HCT116 (cell line): ENCODE measurements at regions not wholly inside any gene's neighbourhood (a gene's known extent, or its start where the extent isn't known, plus 50 kb on each side); places are given as distances from the start of the nearest gene placed in this dataset.

ENCODE experiments used
- ATAC-seq: fragments of 200-7000 bp; cut with Tn5 transposase; 2 replicates; pipeline ENCODE4 v1.9.1; 2020; ENCODE audit warnings: mild to moderate bottlenecking, moderate library complexity
- BruUV-seq: library from RNA; stranded (reverse); fragments of 400-500 nt; replicated peaks from 2 replicates; lab custom pipeline; 2021; lab: Mats Ljungman, UMichigan
- CTCF ChIA-PET: fragments of 300-600 bp; sonication (Branson Sonifier 250); formaldehyde crosslinking; loops from one replicate; lab custom pipeline; 2021; ENCODE audit warnings: antibody characterized with exemption; lab: Charles Lee
- POLR2A ChIA-PET: fragments of 300-600, 350-600 bp; sonication (Branson Sonifier 250); formaldehyde crosslinking; loops from one replicate; lab custom pipeline; 2021; ENCODE audit warnings: antibody characterized with exemption; lab: Charles Lee
- RAD21 ChIA-PET, 2 experiments: fragments of 300-600 bp; sonication (Branson Sonifier 250); formaldehyde crosslinking; loops; one replicate each; lab custom pipeline; 2023; ENCODE audit warnings: low total read pairs in 2 of 2; ENCODE audit not compliant: uncharacterized antibody in 2 of 2, unreplicated experiment in 2 of 2, low non-redundant PET in 1 of 2; lab: Charles Lee
- DNase-seq: peaks from one replicate; pipeline ENCODE4 v3.0.0-alpha.2; 2010; ENCODE audit warnings: low read depth, low spot score
- H2AFZ ChIP-seq: fragments of 200-600 bp; shearing (Covaris generic), sonication (generic); 2 replicates; pipeline ENCODE4 v1.6.1; 2017; ENCODE audit warnings: low read depth, mixed run types, mixed read lengths, antibody characterized with exemption, low read length; ENCODE audit not compliant: poor library complexity, severe bottlenecking
- H3K27ac ChIP-seq: 2 replicates; pipeline ENCODE4 v1.5.1; 2012; ENCODE audit warnings: low read depth, low read length
- H3K27me3 ChIP-seq: fragments of 200-600 bp; sonication (generic); 2 replicates; pipeline ENCODE4 v1.6.1; 2016; ENCODE audit warnings: mixed run types, low read length, mixed read lengths; ENCODE audit not compliant: insufficient read depth
- H3K36me3 ChIP-seq, 2 experiments: fragments of 200-500 bp in 1 of 2; fragments of 200-600 bp in 1 of 2; sonication (Bioruptor generic) in 1 of 2; sonication (generic) in 1 of 2; 2 replicates each; pipeline versions ENCODE4 v1.5.1 to v1.6.1; 2014 to 2016; ENCODE audit warnings: low read length in 2 of 2, inconsistent platforms in 1 of 2, mixed read lengths in 1 of 2, mixed run types in 1 of 2; ENCODE audit not compliant: insufficient read depth in 2 of 2, control insufficient read depth in 1 of 2
- H3K4me1 ChIP-seq, 2 experiments: fragments of 200-600 bp in 1 of 2; sonication (generic) in 1 of 2; 2 replicates each; pipeline versions ENCODE4 v1.5.1 to v1.6.1; 2012 to 2017; ENCODE audit warnings: low read length in 2 of 2, inconsistent platforms in 1 of 2, mild to moderate bottlenecking in 1 of 2, mixed read lengths in 1 of 2, mixed run types in 1 of 2, moderate library complexity in 1 of 2; ENCODE audit not compliant: insufficient read depth in 2 of 2, control insufficient read depth in 1 of 2
- H3K4me2 ChIP-seq: fragments of 200-600 bp; sonication (generic); 2 replicates; pipeline ENCODE4 v1.6.1; 2017; ENCODE audit warnings: mixed run types, low read length, mixed read lengths
- H3K4me3 ChIP-seq, 2 experiments: fragments of 200-600 bp in 1 of 2; sonication (generic) in 1 of 2; replicated peaks in 1 of 2; 2 replicates each; pipeline ENCODE4 v1.5.1; 2011 to 2016; ENCODE audit warnings: low read length in 2 of 2, control low read depth in 1 of 2, low read depth in 1 of 2, mild to moderate bottlenecking in 1 of 2, mixed read lengths in 1 of 2, mixed run types in 1 of 2
- H3K79me2 ChIP-seq: fragments of 200-600 bp; sonication (generic); 2 replicates; pipeline ENCODE4 v1.6.1; 2017; ENCODE audit warnings: mild to moderate bottlenecking, mixed run types, low read length, moderate library complexity, mixed read lengths; ENCODE audit not compliant: insufficient read depth
- H3K9ac ChIP-seq: fragments of 200-600 bp; sonication (generic); 2 replicates; pipeline ENCODE4 v1.6.1; 2016; ENCODE audit warnings: low read length, mixed read lengths
- H3K9me2 ChIP-seq: fragments of 200-600 bp; sonication (generic), shearing (Covaris generic); 2 replicates; pipeline ENCODE4 v1.6.1; 2017; ENCODE audit warnings: mixed run types, mild to moderate bottlenecking, moderate library complexity; ENCODE audit not compliant: insufficient read depth
- H3K9me3 ChIP-seq, 2 experiments: fragments of 200-500 bp in 1 of 2; fragments of 200-600 bp in 1 of 2; sonication (Bioruptor generic) in 1 of 2; sonication (generic) in 1 of 2; 2 replicates each; pipeline ENCODE4 v1.6.1; 2014 to 2017; ENCODE audit warnings: low read length in 2 of 2, mixed read lengths in 2 of 2, inconsistent platforms in 1 of 2, low read depth in 1 of 2, mild to moderate bottlenecking in 1 of 2, mixed run types in 1 of 2, moderate library complexity in 1 of 2; ENCODE audit not compliant: control insufficient read depth in 1 of 2, insufficient read depth in 1 of 2
- H4K20me1 ChIP-seq: fragments of 200-600 bp; sonication (generic), shearing (Covaris generic); 2 replicates; pipeline ENCODE4 v1.6.1; 2017; ENCODE audit warnings: mixed run types, mild to moderate bottlenecking, moderate library complexity; ENCODE audit not compliant: insufficient read depth
- EGR1 ChIP-seq: IDR thresholded peaks from 2 replicates; pipeline ENCODE4 v1.6.1; 2012; ENCODE audit warnings: low read depth
- ELF1 ChIP-seq: IDR thresholded peaks from 2 replicates; pipeline ENCODE4 v1.6.1; 2012; ENCODE audit warnings: low read depth, borderline replicate concordance
- POLR2AphosphoS5 ChIP-seq: IDR thresholded peaks from 2 replicates; pipeline ENCODE4 v1.6.1; 2011; ENCODE audit warnings: mild to moderate bottlenecking, low read depth, low read length, moderate library complexity
- RAD21 ChIP-seq: IDR thresholded peaks from 2 replicates; pipeline ENCODE4 v1.6.1; 2012; ENCODE audit warnings: low read depth, mild to moderate bottlenecking
- SIN3A ChIP-seq: IDR thresholded peaks from 2 replicates; pipeline ENCODE4 v1.6.1; 2012; ENCODE audit warnings: low read depth
- SRF ChIP-seq: IDR thresholded peaks from 2 replicates; pipeline ENCODE4 v1.6.1; 2012; ENCODE audit warnings: low read depth
- ZNF274 ChIP-seq: fragments of 200-500 bp; sonication (Bioruptor generic); IDR thresholded peaks from 2 replicates; pipeline ENCODE4 v1.6.1; 2014; ENCODE audit warnings: mild to moderate bottlenecking, low read depth, low read length, inconsistent platforms
- intact Hi-C: fragments of 100-400 bp; cut with micrococcal nuclease; formaldehyde crosslinking; loops from 2 replicates; pipeline ENCODE4 v1.10.0; 2022
- TF ChIP-seq, protein P1 (sequence below), 3 experiments: fragments of 200-600 bp in 1 of 3; sonication (generic) in 1 of 3; IDR thresholded peaks in 2 of 3; conservative IDR thresholded peaks in 1 of 3; 2 replicates each; pipeline ENCODE4 v1.5.1; 2012 to 2017; ENCODE audit warnings: low read depth in 2 of 3, low read length in 2 of 3, antibody characterized with exemption in 1 of 3, borderline replicate concordance in 1 of 3, control low read depth in 1 of 3, mild to moderate bottlenecking in 1 of 3, mixed read lengths in 1 of 3, mixed run types in 1 of 3, moderate library complexity in 1 of 3; ENCODE audit not compliant: insufficient read depth in 1 of 3
- TF ChIP-seq, protein P2 (sequence below): IDR thresholded peaks from 2 replicates; pipeline ENCODE4 v1.6.1; 2012
- TF ChIP-seq, protein P3 (sequence below): IDR thresholded peaks from 2 replicates; pipeline ENCODE4 v1.6.1; 2011; ENCODE audit warnings: mild to moderate bottlenecking, low read length, moderate library complexity; ENCODE audit not compliant: insufficient replicate concordance; ENCODE audit errors: extremely low read depth

DNA sequence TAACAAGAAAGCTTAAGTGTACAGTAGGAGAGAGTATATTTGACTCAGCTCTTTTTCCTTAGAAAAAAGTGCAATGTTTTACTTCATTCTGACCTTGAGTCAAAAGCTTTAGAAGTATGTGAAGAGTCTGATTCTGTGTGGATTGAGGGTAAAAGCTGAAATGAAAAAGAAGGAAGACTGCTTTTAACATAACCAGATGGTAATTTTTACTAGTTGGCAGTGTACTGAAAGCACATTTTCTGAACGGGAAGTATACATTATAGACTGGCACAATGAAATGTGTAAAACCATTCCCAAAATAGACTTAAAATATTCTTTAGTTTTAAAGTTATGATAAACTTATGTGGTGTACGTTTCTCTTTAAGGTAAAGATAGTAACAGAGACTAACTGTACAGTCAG, 197.8 kb upstream of the ZNF717 start (continued):
- TF ChIP-seq, protein P1, sequence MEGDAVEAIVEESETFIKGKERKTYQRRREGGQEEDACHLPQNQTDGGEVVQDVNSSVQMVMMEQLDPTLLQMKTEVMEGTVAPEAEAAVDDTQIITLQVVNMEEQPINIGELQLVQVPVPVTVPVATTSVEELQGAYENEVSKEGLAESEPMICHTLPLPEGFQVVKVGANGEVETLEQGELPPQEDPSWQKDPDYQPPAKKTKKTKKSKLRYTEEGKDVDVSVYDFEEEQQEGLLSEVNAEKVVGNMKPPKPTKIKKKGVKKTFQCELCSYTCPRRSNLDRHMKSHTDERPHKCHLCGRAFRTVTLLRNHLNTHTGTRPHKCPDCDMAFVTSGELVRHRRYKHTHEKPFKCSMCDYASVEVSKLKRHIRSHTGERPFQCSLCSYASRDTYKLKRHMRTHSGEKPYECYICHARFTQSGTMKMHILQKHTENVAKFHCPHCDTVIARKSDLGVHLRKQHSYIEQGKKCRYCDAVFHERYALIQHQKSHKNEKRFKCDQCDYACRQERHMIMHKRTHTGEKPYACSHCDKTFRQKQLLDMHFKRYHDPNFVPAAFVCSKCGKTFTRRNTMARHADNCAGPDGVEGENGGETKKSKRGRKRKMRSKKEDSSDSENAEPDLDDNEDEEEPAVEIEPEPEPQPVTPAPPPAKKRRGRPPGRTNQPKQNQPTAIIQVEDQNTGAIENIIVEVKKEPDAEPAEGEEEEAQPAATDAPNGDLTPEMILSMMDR (IDR thresholded peaks at IDR 0.05 in 2 of 3, conservative IDR thresholded peaks at IDR 0.05 in 1 of 3; ENCODE audit: borderline replicate concordance in 1 of 3, insufficient read depth in 1 of 3, low read depth in 2 of 3, low read length in 2 of 3): no peak

DNA sequence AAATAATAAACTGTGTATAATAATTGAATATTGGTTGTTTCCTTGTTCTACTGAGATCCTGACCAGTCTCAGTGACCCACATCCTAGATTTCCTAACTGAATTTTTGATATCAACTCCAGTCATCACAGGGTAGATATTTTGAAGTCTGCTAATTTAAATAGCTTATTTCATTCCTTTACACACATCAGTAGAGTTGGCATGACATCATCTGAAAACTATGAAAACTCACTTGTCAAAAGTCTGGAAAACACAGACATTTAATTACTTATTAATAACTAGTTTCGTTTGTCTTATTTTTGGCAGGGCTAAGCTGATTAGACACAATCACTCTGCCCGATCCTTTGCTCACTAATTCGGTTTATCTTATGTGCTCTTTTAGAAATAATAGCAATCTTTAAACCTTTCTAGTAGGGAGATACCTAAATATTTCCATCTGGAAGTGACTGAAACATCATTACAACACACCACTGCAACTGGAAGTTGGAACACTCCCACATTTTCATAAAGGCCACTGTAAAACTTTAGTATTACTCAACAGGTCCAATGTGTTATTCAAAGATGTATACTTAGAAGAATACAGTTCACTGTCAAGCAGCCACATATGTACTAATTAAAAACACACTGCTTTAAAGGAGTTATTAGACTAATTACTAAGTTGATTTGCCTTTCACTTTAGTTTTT, 198.4 kb upstream of the ZNF717 start:
- Histone ChIP-seq H2AFZ (no peak overlapping the region), H3K79me2 (no peaks in the 10 kb centered on the region), H3K9me3 (peaks cover 4 to 18% of the 10 kb centered on the region in 2 experiments; a peak in 3 of 4 replicates), H3K9me2 (no peaks in the 10 kb centered on the region), H3K4me3 (no peak overlapping the region), H3K36me3 (no peaks in the 10 kb centered on the region), H3K27ac (no peak overlapping the region), H3K27me3 (no peaks in the 10 kb centered on the region), H3K4me1 (no peaks in the 10 kb centered on the region), H3K4me2 (no peak overlapping the region), H4K20me1 (no peaks in the 10 kb centered on the region), H3K9ac (no peak overlapping the region)
- no TSS peak for BruUV-seq
- ChIA-PET CTCF (no interaction called here), RAD21 (no interaction called here), POLR2A (no interaction called here)
- intact Hi-C loops: no loop called here
- no peak for TF ChIP-seq EGR1
- TF ChIP-seq RAD21: no peak
- no peak for TF ChIP-seq ELF1
- no peak for TF ChIP-seq POLR2AphosphoS5
- TF ChIP-seq, protein P2, sequence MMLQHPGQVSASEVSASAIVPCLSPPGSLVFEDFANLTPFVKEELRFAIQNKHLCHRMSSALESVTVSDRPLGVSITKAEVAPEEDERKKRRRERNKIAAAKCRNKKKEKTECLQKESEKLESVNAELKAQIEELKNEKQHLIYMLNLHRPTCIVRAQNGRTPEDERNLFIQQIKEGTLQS: no peak
- no peak for TF ChIP-seq SRF
- no peak for TF ChIP-seq SIN3A
- TF ChIP-seq ZNF274: no peak
- TF ChIP-seq, protein P3, sequence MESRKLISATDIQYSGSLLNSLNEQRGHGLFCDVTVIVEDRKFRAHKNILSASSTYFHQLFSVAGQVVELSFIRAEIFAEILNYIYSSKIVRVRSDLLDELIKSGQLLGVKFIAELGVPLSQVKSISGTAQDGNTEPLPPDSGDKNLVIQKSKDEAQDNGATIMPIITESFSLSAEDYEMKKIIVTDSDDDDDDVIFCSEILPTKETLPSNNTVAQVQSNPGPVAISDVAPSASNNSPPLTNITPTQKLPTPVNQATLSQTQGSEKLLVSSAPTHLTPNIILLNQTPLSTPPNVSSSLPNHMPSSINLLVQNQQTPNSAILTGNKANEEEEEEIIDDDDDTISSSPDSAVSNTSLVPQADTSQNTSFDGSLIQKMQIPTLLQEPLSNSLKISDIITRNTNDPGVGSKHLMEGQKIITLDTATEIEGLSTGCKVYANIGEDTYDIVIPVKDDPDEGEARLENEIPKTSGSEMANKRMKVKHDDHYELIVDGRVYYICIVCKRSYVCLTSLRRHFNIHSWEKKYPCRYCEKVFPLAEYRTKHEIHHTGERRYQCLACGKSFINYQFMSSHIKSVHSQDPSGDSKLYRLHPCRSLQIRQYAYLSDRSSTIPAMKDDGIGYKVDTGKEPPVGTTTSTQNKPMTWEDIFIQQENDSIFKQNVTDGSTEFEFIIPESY: no peak
- DNase-seq (no peak), ATAC-seq (no peak)
